K562 (cell line): ENCODE measurements at regions not wholly inside any gene's neighbourhood (a gene's known extent, or its start where the extent isn't known, plus 50 kb on each side); places are given as distances from the start of the nearest gene placed in this dataset.

Experiments
- ATAC-seq: fragments of 200-7000 bp; cut with Tn5 transposase; 3 replicates; pipeline ENCODE4 v1.9.1; 2020; ENCODE audit warnings: moderate library complexity
- BruUV-seq: library from RNA; stranded (reverse); fragments of 400-500 nt; replicated peaks from 2 replicates; lab custom pipeline; 2021; lab: Mats Ljungman, UMichigan
- CTCF ChIA-PET: fragments of 300-600 bp; formaldehyde crosslinking; extraction: SDS; loops from one replicate; lab custom pipeline; 2021; ENCODE audit warnings: low intra/inter-chr PET ratio; lab: Yijun Ruan, JAX
- POLR2A ChIA-PET: fragments of 300-600, 350-650 bp; sonication (Branson Sonifier 250); formaldehyde crosslinking; extraction: SDS; loops from one replicate; lab custom pipeline; 2021; ENCODE audit warnings: antibody characterized with exemption, inconsistent platforms; lab: Yijun Ruan, JAX
- DNase-seq, 4 experiments: peaks; one replicate each; pipeline versions ENCODE4 v3.0.0 to v3.0.0-alpha.2; 2011 to 2018; ENCODE audit warnings: low spot score in 3 of 4, mixed read lengths in 3 of 4; ENCODE audit errors: extremely low read depth in 1 of 4
- FAIRE-seq: peaks from 2 replicates; lab custom pipeline; 2011; peaks lifted over from hg19 to GRCh38; lab: Jason Lieb, UNC
- H2AFZ ChIP-seq: 2 replicates; pipeline ENCODE4 v1.6.0; 2011; ENCODE audit warnings: low read depth, low read length, control low read depth, inconsistent platforms
- H3K27ac ChIP-seq: fragments of 200-600 bp; 3 replicates; pipeline ENCODE4 v1.8.0; 2011; ENCODE audit warnings: low read depth, mild to moderate bottlenecking, control low read depth, inconsistent platforms, low read length, moderate library complexity, mixed read lengths; ENCODE audit errors: extremely low read depth
- H3K27me3 ChIP-seq, 2 experiments: fragments of 300-600 bp in 1 of 2; 2 replicates in 1 of 2; 3 replicates in 1 of 2; pipeline versions ENCODE4 v1.6.0 to v1.8.0; 2011; ENCODE audit warnings: inconsistent platforms in 2 of 2, low read length in 2 of 2, mild to moderate bottlenecking in 1 of 2, mixed read lengths in 1 of 2, moderate library complexity in 1 of 2; ENCODE audit not compliant: control insufficient read depth in 2 of 2, insufficient read depth in 2 of 2
- H3K36me3 ChIP-seq: fragments of 300-600 bp; 3 replicates; pipeline ENCODE4 v1.8.0; 2011; ENCODE audit warnings: mild to moderate bottlenecking, low read length, inconsistent platforms; ENCODE audit not compliant: control insufficient read depth, insufficient read depth
- H3K4me1 ChIP-seq, 2 experiments: fragments of 200-600 bp in 1 of 2; replicated peaks in 1 of 2; 2 replicates in 1 of 2; 3 replicates in 1 of 2; pipeline versions ENCODE4 v1.5.1 to v1.8.0; 2011; ENCODE audit warnings: inconsistent platforms in 2 of 2, low read length in 2 of 2, mild to moderate bottlenecking in 1 of 2, mixed read lengths in 1 of 2, moderate library complexity in 1 of 2; ENCODE audit not compliant: control insufficient read depth in 2 of 2, insufficient read depth in 2 of 2
- H3K4me2 ChIP-seq: 2 replicates; pipeline ENCODE4 v1.6.1; 2011; ENCODE audit warnings: low read length, control low read depth, inconsistent platforms, mixed read lengths; ENCODE audit not compliant: insufficient read depth
- H3K4me3 ChIP-seq: fragments of 200-600 bp; sonication (generic), shearing (Covaris generic); 2 replicates; pipeline ENCODE4 v1.5.1; 2016; ENCODE audit warnings: control low read depth, inconsistent platforms
- H3K79me2 ChIP-seq: fragments of 200-600 bp; 3 replicates; pipeline ENCODE4 v1.8.0; 2011; ENCODE audit warnings: low read length, inconsistent platforms; ENCODE audit not compliant: control insufficient read depth, insufficient read depth
- H3K9ac ChIP-seq, 2 experiments: 2 replicates each; pipeline versions ENCODE4 v1.6.0 to v1.6.1; 2011; ENCODE audit warnings: low read depth in 2 of 2, low read length in 2 of 2, control low read depth in 1 of 2, inconsistent platforms in 1 of 2, mild to moderate bottlenecking in 1 of 2, mixed read lengths in 1 of 2; ENCODE audit not compliant: insufficient read depth in 1 of 2
- H3K9me1 ChIP-seq: one replicate; pipeline ENCODE4 v1.6.0; 2011; ENCODE audit warnings: inconsistent platforms, mild to moderate bottlenecking, low read length, moderate library complexity; ENCODE audit not compliant: control insufficient read depth, insufficient read depth
- H3K9me3 ChIP-seq: replicated peaks from 2 replicates; pipeline ENCODE4 v1.5.1; 2011; ENCODE audit warnings: low read depth, low read length, inconsistent platforms; ENCODE audit not compliant: control insufficient read depth, insufficient read depth
- H4K20me1 ChIP-seq: replicated peaks from 2 replicates; pipeline ENCODE4 v1.6.1; 2011; ENCODE audit warnings: low read length, inconsistent platforms, mixed read lengths; ENCODE audit not compliant: control insufficient read depth, insufficient read depth
- POLR2G ChIP-seq: fragments of 200-400 bp; formaldehyde crosslinking; IDR thresholded peaks from 2 replicates; pipeline ENCODE4 v1.6.1; 2017; ENCODE audit warnings: low read depth, mild to moderate bottlenecking, antibody characterized with exemption, low read length, moderate library complexity
- WGBS: fragments of 100-300 bp; shearing (Covaris generic); methylation state at CpG from one replicate; pipeline ENCODE4 v1.1.6; 2016; ENCODE audit warnings: low coverage, mixed read lengths; ENCODE audit not compliant: insufficient coverage; ENCODE audit errors: missing lambda C conversion rate; 5-methylcytosine and 5-hydroxymethylcytosine counted together
- in situ Hi-C: fragments of 300-500 bp; cut with MboI; formaldehyde crosslinking; loops from 4 replicates; pipeline ENCODE4 v1.15.0; 2018; ENCODE audit warnings: inconsistent platforms, mixed read lengths
- intact Hi-C: fragments of 100-400 bp; cut with micrococcal nuclease; formaldehyde crosslinking; loops from 2 replicates; pipeline ENCODE4 v1.14.2; 2022
- TF ChIP-seq, protein P1 (sequence below), 2 experiments: IDR thresholded peaks; 2 replicates each; pipeline ENCODE4 v1.6.1; 2012; ENCODE audit warnings: improper control_type of control experiment in 2 of 2, low read depth in 2 of 2, low read length in 2 of 2, borderline replicate concordance in 1 of 2

DNA sequence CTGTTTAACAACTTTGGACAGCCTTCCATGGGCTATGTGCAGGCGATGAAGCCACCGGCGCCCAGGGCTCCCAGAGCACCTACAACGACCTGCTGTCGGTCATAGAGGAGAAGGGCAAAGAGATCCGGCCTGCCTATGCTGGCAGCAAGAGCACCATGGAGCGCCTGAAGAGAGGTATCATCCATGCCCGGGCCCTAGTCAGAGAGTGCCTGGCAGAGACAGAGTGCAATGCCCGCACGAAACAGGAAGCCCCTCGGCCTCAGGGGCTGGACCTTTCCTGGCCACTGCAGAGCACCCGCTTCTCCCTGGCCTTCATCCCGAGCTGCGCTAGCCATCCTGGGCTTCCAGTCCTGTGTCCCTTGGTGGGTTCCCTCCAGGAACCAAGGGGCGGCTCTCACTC lies 497.0 kb upstream of the PHF14 start:
- ATAC-seq, result no peak
- H3K9me3 ChIP-seq, result no peaks in the 10 kb centered on the region

More for the DNA sequence above, 497.0 kb upstream of the PHF14 start:
- Histone ChIP-seq H3K4me1 (peaks cover 0 to 7% of the 10 kb centered on the region in 2 experiments; a peak in 1 of 5 replicates), H4K20me1 (no peaks in the 10 kb centered on the region), H3K27ac (no peak overlapping the region), H3K9me1 (no peaks in the 10 kb centered on the region), H2AFZ (no peak overlapping the region), H3K4me3 (no peak overlapping the region), H3K79me2 (no peaks in the 10 kb centered on the region), H3K9ac (peak overlapping the region in 1 of 2 experiments; percentile 28; a peak in 1 of 4 replicates), H3K36me3 (peaks cover 4% of the 10 kb centered on the region; the same call in 1 of the 3 replicates), H3K4me2 (no peak overlapping the region), H3K27me3 (no peaks in the 10 kb centered on the region)
- 70% methylated on average over 12 of the region's 15 CpGs for WGBS
- in situ Hi-C loops (no loop called here), intact Hi-C loops (loop anchor here (10.0 kb wide), 1 partner anchor 408 kb away; no protein-coding TSS in a partner anchor)
- POLR2A ChIA-PET, result no interaction called here
- TF ChIP-seq, protein P1, sequence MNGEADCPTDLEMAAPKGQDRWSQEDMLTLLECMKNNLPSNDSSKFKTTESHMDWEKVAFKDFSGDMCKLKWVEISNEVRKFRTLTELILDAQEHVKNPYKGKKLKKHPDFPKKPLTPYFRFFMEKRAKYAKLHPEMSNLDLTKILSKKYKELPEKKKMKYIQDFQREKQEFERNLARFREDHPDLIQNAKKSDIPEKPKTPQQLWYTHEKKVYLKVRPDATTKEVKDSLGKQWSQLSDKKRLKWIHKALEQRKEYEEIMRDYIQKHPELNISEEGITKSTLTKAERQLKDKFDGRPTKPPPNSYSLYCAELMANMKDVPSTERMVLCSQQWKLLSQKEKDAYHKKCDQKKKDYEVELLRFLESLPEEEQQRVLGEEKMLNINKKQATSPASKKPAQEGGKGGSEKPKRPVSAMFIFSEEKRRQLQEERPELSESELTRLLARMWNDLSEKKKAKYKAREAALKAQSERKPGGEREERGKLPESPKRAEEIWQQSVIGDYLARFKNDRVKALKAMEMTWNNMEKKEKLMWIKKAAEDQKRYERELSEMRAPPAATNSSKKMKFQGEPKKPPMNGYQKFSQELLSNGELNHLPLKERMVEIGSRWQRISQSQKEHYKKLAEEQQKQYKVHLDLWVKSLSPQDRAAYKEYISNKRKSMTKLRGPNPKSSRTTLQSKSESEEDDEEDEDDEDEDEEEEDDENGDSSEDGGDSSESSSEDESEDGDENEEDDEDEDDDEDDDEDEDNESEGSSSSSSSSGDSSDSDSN (IDR thresholded peaks at IDR 0.05; ENCODE audit: borderline replicate concordance in 1 of 2, low read depth in 2 of 2, low read length in 2 of 2), result no peak
- TF ChIP-seq POLR2G, result peak; percentile 41; the same call in 1 of the 2 replicates
- CTCF ChIA-PET, result no interaction called here
- DNase-seq (no peak), FAIRE-seq (no peak)
- no TSS peak for BruUV-seq
